MM.1S (cell line): ENCODE measurements at regions not wholly inside any gene's neighbourhood (a gene's known extent, or its start where the extent isn't known, plus 50 kb on each side); places are given as distances from the start of the nearest gene placed in this dataset.

Experiments
- DNase-seq: peaks from one replicate; pipeline ENCODE4 v3.0.0-alpha.2; 2015
- H2AFZ ChIP-seq: fragments of 300-600 bp; sonication (generic); 2 replicates; pipeline ENCODE4 v1.6.0; 2016; ENCODE audit warnings: antibody characterized with exemption, low read length
- H3F3A ChIP-seq: fragments of 300-600 bp; sonication (generic); 2 replicates; pipeline ENCODE4 v1.6.1; 2016; ENCODE audit warnings: mild to moderate bottlenecking, antibody characterized with exemption, low read length, moderate library complexity, mixed read lengths; ENCODE audit not compliant: insufficient read depth
- H3K27ac ChIP-seq: fragments of 300-600 bp; sonication (generic); 2 replicates; pipeline ENCODE4 v1.5.1; 2016; ENCODE audit warnings: mild to moderate bottlenecking, low read length
- H3K27me3 ChIP-seq: fragments of 300-600 bp; sonication (generic); replicated peaks from 2 replicates; pipeline ENCODE4 v1.6.0; 2016; ENCODE audit warnings: low read length; ENCODE audit not compliant: insufficient read depth
- H3K36me3 ChIP-seq: fragments of 300-600 bp; sonication (generic); replicated peaks from 2 replicates; pipeline ENCODE4 v1.6.1; 2016; ENCODE audit warnings: mild to moderate bottlenecking, low read length, mixed read lengths; ENCODE audit not compliant: insufficient read depth
- H3K4me1 ChIP-seq: fragments of 300-600 bp; sonication (generic); 2 replicates; pipeline ENCODE4 v1.6.1; 2016; ENCODE audit warnings: low read length, mixed read lengths
- H3K4me2 ChIP-seq: fragments of 300-600 bp; sonication (generic); 2 replicates; pipeline ENCODE4 v1.6.0; 2016; ENCODE audit warnings: low read depth, low read length
- H3K4me3 ChIP-seq: fragments of 300-600 bp; sonication (generic); 2 replicates; pipeline ENCODE4 v1.5.1; 2016; ENCODE audit warnings: low read length, mixed read lengths
- H3K79me2 ChIP-seq: fragments of 300-600 bp; sonication (generic); 2 replicates; pipeline ENCODE4 v1.6.1; 2016; ENCODE audit warnings: mixed run types, low read length, mixed read lengths
- H3K9ac ChIP-seq: fragments of 300-600 bp; sonication (generic); 2 replicates; pipeline ENCODE4 v1.6.1; 2016; ENCODE audit warnings: low read length, mixed read lengths
- H3K9me2 ChIP-seq: fragments of 300-600 bp; sonication (generic); replicated peaks from 2 replicates; pipeline ENCODE4 v1.6.1; 2016; ENCODE audit warnings: mild to moderate bottlenecking, low read length, mixed read lengths; ENCODE audit not compliant: insufficient read depth
- H3K9me3 ChIP-seq: fragments of 300-600 bp; sonication (generic); replicated peaks from 2 replicates; pipeline ENCODE4 v1.6.1; 2016; ENCODE audit warnings: mild to moderate bottlenecking, low read length, mixed read lengths; ENCODE audit not compliant: insufficient read depth
- H4K20me1 ChIP-seq: fragments of 300-600 bp; sonication (generic); 2 replicates; pipeline ENCODE4 v1.6.1; 2016; ENCODE audit warnings: mild to moderate bottlenecking, low read length, moderate library complexity, mixed read lengths; ENCODE audit not compliant: insufficient read depth
- CTCF ChIP-seq: fragments of 300-600 bp; sonication (generic); IDR thresholded peaks from 2 replicates; pipeline ENCODE4 v1.5.1; 2016; ENCODE audit warnings: antibody characterized with exemption, low read length, mixed read lengths
- EZH2 ChIP-seq: fragments of 300-600 bp; sonication (generic); optimal IDR thresholded peaks from 2 replicates; pipeline ENCODE3; 2017; ENCODE audit warnings: low read depth, mild to moderate bottlenecking, antibody characterized with exemption, low read length, mixed read lengths
- EZH2phosphoT487 ChIP-seq: fragments of 300-600 bp; sonication (generic); IDR thresholded peaks from 2 replicates; pipeline ENCODE4 v1.6.1; 2018; ENCODE audit warnings: antibody characterized with exemption, low read length

GRCh38 chr11:127711748-127712147, 711.2 kb upstream of the KIRREL3 start:
- Histone ChIP-seq H3K4me3 (no peak overlapping the region), H2AFZ (no peak overlapping the region), H3K4me1 (no peaks in the 10 kb centered on the region), H3K27ac (no peak overlapping the region), H3K79me2 (no peaks in the 10 kb centered on the region), H4K20me1 (no peaks in the 10 kb centered on the region), H3K9me3 (no peaks in the 10 kb centered on the region), H3F3A (no peaks in the 10 kb centered on the region), H3K4me2 (no peak overlapping the region), H3K27me3 (no peaks in the 10 kb centered on the region), H3K36me3 (no peaks in the 10 kb centered on the region), H3K9ac (no peak overlapping the region), H3K9me2 (no peaks in the 10 kb centered on the region; the same call in 1 of the 2 replicates)
- no peak for DNase-seq
- TF ChIP-seq CTCF (no peak), EZH2phosphoT487 (no peak), EZH2 (no peak)

GRCh38 chr11:127710831-127711230, 710.3 kb upstream of the KIRREL3 start:
- Histone ChIP-seq H3K27ac (no peak overlapping the region), H3K4me2 (no peak overlapping the region), H3F3A (no peaks in the 10 kb centered on the region), H3K4me1 (no peaks in the 10 kb centered on the region), H3K36me3 (no peaks in the 10 kb centered on the region), H2AFZ (no peak overlapping the region), H4K20me1 (no peaks in the 10 kb centered on the region), H3K27me3 (no peaks in the 10 kb centered on the region), H3K9ac (no peak overlapping the region), H3K4me3 (no peak overlapping the region), H3K9me3 (no peaks in the 10 kb centered on the region), H3K79me2 (no peaks in the 10 kb centered on the region), H3K9me2 (no peaks in the 10 kb centered on the region; the same call in 1 of the 2 replicates)
- TF ChIP-seq CTCF (no peak), EZH2 (no peak), EZH2phosphoT487 (no peak)
- DNase-seq, result no peak

- H3K9me3 ChIP-seq, result no peaks in the 10 kb centered on the region
Observed at GRCh38 chr11:127709960-127710359, 709.4 kb upstream of the KIRREL3 start.

More at GRCh38 chr11:127709960-127710359, 709.4 kb upstream of the KIRREL3 start:
- Histone ChIP-seq H3K79me2 (no peaks in the 10 kb centered on the region), H3K4me1 (no peaks in the 10 kb centered on the region), H2AFZ (no peak overlapping the region), H3K36me3 (no peaks in the 10 kb centered on the region), H3F3A (no peaks in the 10 kb centered on the region), H3K9ac (no peak overlapping the region), H3K4me3 (no peak overlapping the region), H3K27ac (no peak overlapping the region), H4K20me1 (no peaks in the 10 kb centered on the region), H3K4me2 (no peak overlapping the region), H3K9me2 (no peaks in the 10 kb centered on the region; the same call in 1 of the 2 replicates), H3K27me3 (no peaks in the 10 kb centered on the region)
- TF ChIP-seq EZH2, result no peak
- TF ChIP-seq EZH2phosphoT487, result no peak
- no peak for TF ChIP-seq CTCF
- no peak for DNase-seq
